ENCODE measurements at regions not wholly inside any gene's neighbourhood (a gene's known extent, or its start where the extent isn't known, plus 50 kb on each side); places are given as distances from the start of the nearest gene placed in this dataset.

DNA sequence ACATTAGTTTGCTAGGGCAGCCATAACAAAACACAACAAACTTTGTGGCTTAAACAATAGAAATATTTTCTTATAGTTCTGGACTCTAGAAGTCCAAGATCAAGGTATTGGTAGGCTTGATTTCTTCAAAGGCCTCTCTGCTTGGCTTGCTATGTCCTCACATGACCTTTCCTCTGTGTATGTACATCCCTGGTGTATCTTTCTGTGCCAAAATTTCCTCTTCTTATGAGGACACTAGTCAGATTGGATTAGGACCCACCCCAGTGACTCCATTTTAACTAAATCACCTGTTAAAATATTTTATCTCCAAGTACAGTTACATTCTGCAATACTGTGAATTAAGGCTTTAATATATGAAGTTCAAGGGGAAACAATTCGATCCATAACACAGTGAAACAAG, 168.9 kb upstream of the CCNH start:
- no peak for TF ChIP-seq POLR2AphosphoS5 (IDR thresholded peaks at IDR 0.05)
- TF ChIP-seq, protein P1, sequence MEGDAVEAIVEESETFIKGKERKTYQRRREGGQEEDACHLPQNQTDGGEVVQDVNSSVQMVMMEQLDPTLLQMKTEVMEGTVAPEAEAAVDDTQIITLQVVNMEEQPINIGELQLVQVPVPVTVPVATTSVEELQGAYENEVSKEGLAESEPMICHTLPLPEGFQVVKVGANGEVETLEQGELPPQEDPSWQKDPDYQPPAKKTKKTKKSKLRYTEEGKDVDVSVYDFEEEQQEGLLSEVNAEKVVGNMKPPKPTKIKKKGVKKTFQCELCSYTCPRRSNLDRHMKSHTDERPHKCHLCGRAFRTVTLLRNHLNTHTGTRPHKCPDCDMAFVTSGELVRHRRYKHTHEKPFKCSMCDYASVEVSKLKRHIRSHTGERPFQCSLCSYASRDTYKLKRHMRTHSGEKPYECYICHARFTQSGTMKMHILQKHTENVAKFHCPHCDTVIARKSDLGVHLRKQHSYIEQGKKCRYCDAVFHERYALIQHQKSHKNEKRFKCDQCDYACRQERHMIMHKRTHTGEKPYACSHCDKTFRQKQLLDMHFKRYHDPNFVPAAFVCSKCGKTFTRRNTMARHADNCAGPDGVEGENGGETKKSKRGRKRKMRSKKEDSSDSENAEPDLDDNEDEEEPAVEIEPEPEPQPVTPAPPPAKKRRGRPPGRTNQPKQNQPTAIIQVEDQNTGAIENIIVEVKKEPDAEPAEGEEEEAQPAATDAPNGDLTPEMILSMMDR (IDR thresholded peaks at IDR 0.05; ENCODE audit: poor library complexity, severe bottlenecking), result no peak
- no peak for TF ChIP-seq EP300 (conservative IDR thresholded peaks at IDR 0.05; ENCODE audit: poor library complexity, severe bottlenecking)
- TF ChIP-seq, protein P2, sequence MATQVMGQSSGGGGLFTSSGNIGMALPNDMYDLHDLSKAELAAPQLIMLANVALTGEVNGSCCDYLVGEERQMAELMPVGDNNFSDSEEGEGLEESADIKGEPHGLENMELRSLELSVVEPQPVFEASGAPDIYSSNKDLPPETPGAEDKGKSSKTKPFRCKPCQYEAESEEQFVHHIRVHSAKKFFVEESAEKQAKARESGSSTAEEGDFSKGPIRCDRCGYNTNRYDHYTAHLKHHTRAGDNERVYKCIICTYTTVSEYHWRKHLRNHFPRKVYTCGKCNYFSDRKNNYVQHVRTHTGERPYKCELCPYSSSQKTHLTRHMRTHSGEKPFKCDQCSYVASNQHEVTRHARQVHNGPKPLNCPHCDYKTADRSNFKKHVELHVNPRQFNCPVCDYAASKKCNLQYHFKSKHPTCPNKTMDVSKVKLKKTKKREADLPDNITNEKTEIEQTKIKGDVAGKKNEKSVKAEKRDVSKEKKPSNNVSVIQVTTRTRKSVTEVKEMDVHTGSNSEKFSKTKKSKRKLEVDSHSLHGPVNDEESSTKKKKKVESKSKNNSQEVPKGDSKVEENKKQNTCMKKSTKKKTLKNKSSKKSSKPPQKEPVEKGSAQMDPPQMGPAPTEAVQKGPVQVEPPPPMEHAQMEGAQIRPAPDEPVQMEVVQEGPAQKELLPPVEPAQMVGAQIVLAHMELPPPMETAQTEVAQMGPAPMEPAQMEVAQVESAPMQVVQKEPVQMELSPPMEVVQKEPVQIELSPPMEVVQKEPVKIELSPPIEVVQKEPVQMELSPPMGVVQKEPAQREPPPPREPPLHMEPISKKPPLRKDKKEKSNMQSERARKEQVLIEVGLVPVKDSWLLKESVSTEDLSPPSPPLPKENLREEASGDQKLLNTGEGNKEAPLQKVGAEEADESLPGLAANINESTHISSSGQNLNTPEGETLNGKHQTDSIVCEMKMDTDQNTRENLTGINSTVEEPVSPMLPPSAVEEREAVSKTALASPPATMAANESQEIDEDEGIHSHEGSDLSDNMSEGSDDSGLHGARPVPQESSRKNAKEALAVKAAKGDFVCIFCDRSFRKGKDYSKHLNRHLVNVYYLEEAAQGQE (IDR thresholded peaks at IDR 0.05; ENCODE audit: borderline replicate concordance), result no peak
- TF ChIP-seq SMC3 (conservative IDR thresholded peaks at IDR 0.05; ENCODE audit: poor library complexity), result no peak
- no peak for TF ChIP-seq EZH2 (IDR thresholded peaks at IDR 0.05; ENCODE audit: borderline replicate concordance, insufficient read depth, low read length, poor library complexity, severe bottlenecking)
- no peak for TF ChIP-seq RAD21 (conservative IDR thresholded peaks at IDR 0.05)
- TF ChIP-seq MXI1 (conservative IDR thresholded peaks at IDR 0.05; ENCODE audit: poor library complexity, severe bottlenecking), result no peak
- TF ChIP-seq TAF1 (IDR thresholded peaks at IDR 0.05; ENCODE audit: low read depth), result no peak
- H3K36me3 ChIP-seq (ENCODE audit: insufficient read depth, low read length), result no peaks in the 10 kb centered on the region
- H3K4me2 ChIP-seq (ENCODE audit: low read length), result no peak overlapping the region
- H3K27me3 ChIP-seq (ENCODE audit: insufficient read depth, low read depth, low read length), result no peaks in the 10 kb centered on the region
- H3K9me2 ChIP-seq (ENCODE audit: insufficient read depth, low read length), result no peaks in the 10 kb centered on the region
- no peak overlapping the region for H3K9ac ChIP-seq (ENCODE audit: low read length)
- no peaks in the 10 kb centered on the region for H3K9me3 ChIP-seq (ENCODE audit: low read length)
- H3F3A ChIP-seq (ENCODE audit: insufficient read depth, low read length, poor library complexity, severe bottlenecking), result no peaks in the 10 kb centered on the region
- no peaks in the 10 kb centered on the region for H3K79me2 ChIP-seq (replicated peaks; ENCODE audit: insufficient read depth, low read length)
- H3K27ac ChIP-seq (ENCODE audit: low read length), result no peak overlapping the region
- H3K4me3 ChIP-seq (ENCODE audit: low read length), result no peak overlapping the region
- H4K20me1 ChIP-seq (ENCODE audit: insufficient read depth), result no peaks in the 10 kb centered on the region
- no peak overlapping the region for H2AFZ ChIP-seq (ENCODE audit: low read depth, low read length)

DNA sequence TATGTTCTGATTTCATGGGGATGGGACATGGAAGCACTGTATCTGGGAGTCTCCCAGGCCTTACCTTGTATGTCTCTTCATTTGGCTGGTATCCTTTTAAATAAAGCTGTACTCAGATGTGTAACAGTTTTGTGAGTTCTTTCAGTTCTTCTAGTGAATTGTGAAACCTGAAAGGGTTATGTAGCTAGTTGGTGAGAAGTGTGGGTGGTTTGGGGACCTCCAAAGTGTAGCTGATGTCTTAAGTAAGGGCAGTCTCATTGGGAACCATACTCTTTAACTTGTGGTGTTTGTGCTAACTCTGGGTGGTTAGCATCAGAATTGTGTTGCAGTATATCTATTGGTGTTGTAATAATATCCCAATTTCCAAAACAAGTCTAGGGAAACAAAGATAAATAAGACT, 166.9 kb upstream of the CCNH start:
- H3K4me3 ChIP-seq (ENCODE audit: low read length), result no peak overlapping the region
- no peak overlapping the region for H2AFZ ChIP-seq (ENCODE audit: low read depth, low read length)
- H4K20me1 ChIP-seq (ENCODE audit: insufficient read depth), result no peaks in the 10 kb centered on the region
- no peaks in the 10 kb centered on the region for H3K9me3 ChIP-seq (ENCODE audit: low read length)
- no peaks in the 10 kb centered on the region for H3K9me2 ChIP-seq (ENCODE audit: insufficient read depth, low read length)
- H3K79me2 ChIP-seq (replicated peaks; ENCODE audit: insufficient read depth, low read length), result no peaks in the 10 kb centered on the region
- no peak overlapping the region for H3K27ac ChIP-seq (ENCODE audit: low read length)
- no peaks in the 10 kb centered on the region for H3F3A ChIP-seq (ENCODE audit: insufficient read depth, low read length, poor library complexity, severe bottlenecking)
- no peaks in the 10 kb centered on the region for H3K36me3 ChIP-seq (ENCODE audit: insufficient read depth, low read length)
- no peak overlapping the region for H3K4me2 ChIP-seq (ENCODE audit: low read length)
- H3K27me3 ChIP-seq (ENCODE audit: insufficient read depth, low read depth, low read length), result no peaks in the 10 kb centered on the region
- no peak overlapping the region for H3K9ac ChIP-seq (ENCODE audit: low read length)
- TF ChIP-seq MXI1 (conservative IDR thresholded peaks at IDR 0.05; ENCODE audit: poor library complexity, severe bottlenecking), result no peak
- TF ChIP-seq, protein P1 (IDR thresholded peaks at IDR 0.05; ENCODE audit: poor library complexity, severe bottlenecking), result no peak
- no peak for TF ChIP-seq RAD21 (conservative IDR thresholded peaks at IDR 0.05)
- TF ChIP-seq, protein P2 (IDR thresholded peaks at IDR 0.05; ENCODE audit: borderline replicate concordance), result no peak
- TF ChIP-seq EZH2 (IDR thresholded peaks at IDR 0.05; ENCODE audit: borderline replicate concordance, insufficient read depth, low read length, poor library complexity, severe bottlenecking), result no peak
- no peak for TF ChIP-seq TAF1 (IDR thresholded peaks at IDR 0.05; ENCODE audit: low read depth)
- no peak for TF ChIP-seq SMC3 (conservative IDR thresholded peaks at IDR 0.05; ENCODE audit: poor library complexity)
- no peak for TF ChIP-seq EP300 (conservative IDR thresholded peaks at IDR 0.05; ENCODE audit: poor library complexity, severe bottlenecking)
- no peak for TF ChIP-seq POLR2AphosphoS5 (IDR thresholded peaks at IDR 0.05)

All from neural cell (in vitro differentiated cells).